Liver (tissue), 8 donors: ENCODE measurements at regions not wholly inside any gene's neighbourhood (a gene's known extent, or its start where the extent isn't known, plus 50 kb on each side); places are given as distances from the start of the nearest gene placed in this dataset.

ENCODE experiments used
- DNase-seq: peaks from one replicate; pipeline ENCODE4 v3.0.0-alpha.2; 2017; ENCODE audit warnings: low spot score
- H3K27ac ChIP-seq, 2 donors: one replicate each; pipeline ENCODE4 v1.7.0; 2013; ENCODE audit warnings: inconsistent platforms in 2 of 2, low read length in 2 of 2, control low read depth in 1 of 2, low read depth in 1 of 2, mild to moderate bottlenecking in 1 of 2
- H3K27me3 ChIP-seq, 4 donors: one replicate each; pipeline versions ENCODE4 v1.6.1 to v1.7.0; 2013; ENCODE audit warnings: low read length in 3 of 4, inconsistent platforms in 1 of 4, mild to moderate bottlenecking in 1 of 4, moderate library complexity in 1 of 4; ENCODE audit not compliant: control insufficient read depth in 4 of 4, insufficient read depth in 4 of 4
- H3K36me3 ChIP-seq, 4 donors: one replicate each; pipeline versions ENCODE4 v1.6.1 to v1.7.0; 2013; ENCODE audit warnings: low read length in 3 of 4, mild to moderate bottlenecking in 3 of 4, low read depth in 1 of 4, moderate library complexity in 1 of 4; ENCODE audit not compliant: control insufficient read depth in 4 of 4, insufficient read depth in 3 of 4
- H3K4me1 ChIP-seq, 4 donors: one replicate each; pipeline versions ENCODE4 v1.6.1 to v1.7.0; 2013; ENCODE audit warnings: low read length in 3 of 4, mild to moderate bottlenecking in 3 of 4, moderate library complexity in 1 of 4; ENCODE audit not compliant: control insufficient read depth in 4 of 4, insufficient read depth in 4 of 4
- H3K4me3 ChIP-seq, 3 donors: one replicate each; pipeline versions ENCODE4 v1.6.1 to v1.7.0; 2013; ENCODE audit warnings: low read length in 3 of 3, control low read depth in 1 of 3, low read depth in 1 of 3, mild to moderate bottlenecking in 1 of 3
- H3K9ac ChIP-seq, 2 donors: one replicate each; pipeline ENCODE4 v1.7.0; 2013; ENCODE audit warnings: low read length in 2 of 2, mild to moderate bottlenecking in 2 of 2, moderate library complexity in 2 of 2, control low read depth in 1 of 2, low read depth in 1 of 2
- H3K9me3 ChIP-seq, 4 donors: one replicate each; pipeline versions ENCODE4 v1.6.1 to v1.7.0; 2013; ENCODE audit warnings: low read length in 3 of 4; ENCODE audit not compliant: control insufficient read depth in 4 of 4
- EGR1 ChIP-seq, 2 donors: IDR thresholded peaks; 2 replicates each; pipeline ENCODE4 v1.6.1; 2016 to 2018; ENCODE audit warnings: antibody characterized with exemption in 2 of 2, low read depth in 2 of 2
- FOXA1 ChIP-seq: IDR thresholded peaks from 2 replicates; pipeline ENCODE4 v1.6.1; 2016; ENCODE audit warnings: antibody characterized with exemption
- FOXA2 ChIP-seq: IDR thresholded peaks from 2 replicates; pipeline ENCODE4 v1.6.1; 2016; ENCODE audit warnings: antibody characterized with exemption
- HNF4A ChIP-seq, 2 donors: conservative IDR thresholded peaks; 2 replicates each; pipeline ENCODE4 v1.6.1; 2016; ENCODE audit warnings: antibody characterized with exemption in 2 of 2, mild to moderate bottlenecking in 2 of 2
- NR2F2 ChIP-seq: IDR thresholded peaks from 2 replicates; pipeline ENCODE4 v1.6.1; 2016; ENCODE audit warnings: antibody characterized with exemption
- RAD21 ChIP-seq, 2 donors: IDR thresholded peaks; 2 replicates each; pipeline ENCODE4 v1.6.1; 2016; ENCODE audit warnings: antibody characterized with exemption in 2 of 2, mild to moderate bottlenecking in 2 of 2
- RXRA ChIP-seq, 2 donors: IDR thresholded peaks; 2 replicates each; pipeline ENCODE4 v1.6.1; 2017 to 2018; ENCODE audit warnings: antibody characterized with exemption in 2 of 2, mild to moderate bottlenecking in 1 of 2
- SP1 ChIP-seq: IDR thresholded peaks from 2 replicates; pipeline ENCODE4 v1.6.1; 2018; ENCODE audit warnings: antibody characterized with exemption, mild to moderate bottlenecking
- TAF1 ChIP-seq: conservative IDR thresholded peaks from 2 replicates; pipeline ENCODE4 v1.6.1; 2016; ENCODE audit warnings: antibody characterized with exemption, mild to moderate bottlenecking
- YY1 ChIP-seq: IDR thresholded peaks from 2 replicates; pipeline ENCODE4 v1.6.1; 2016; ENCODE audit warnings: antibody characterized with exemption, mild to moderate bottlenecking
- WGBS: extraction: QIAGEN DNeasy Blood & Tissue Kit; methylation state at CpG from one replicate; pipeline ENCODE4 v1.1.7; 2013; 5-methylcytosine and 5-hydroxymethylcytosine counted together
- TF ChIP-seq, protein P1 (sequence below): IDR thresholded peaks from 2 replicates; pipeline ENCODE4 v1.6.1; 2016; ENCODE audit warnings: antibody characterized with exemption
- TF ChIP-seq, protein P2 (sequence below): IDR thresholded peaks from 2 replicates; pipeline ENCODE4 v1.6.1; 2016; ENCODE audit warnings: antibody characterized with exemption, mild to moderate bottlenecking
- TF ChIP-seq, protein P3 (sequence below): fragments of 150-350 bp; IDR thresholded peaks from 2 replicates; pipeline ENCODE4 v1.5.1; 2017; ENCODE audit warnings: improper control_type of control experiment, low read depth, low read length; ENCODE audit not compliant: missing input control
- donor health status: healthy.
- donor health status: healthy.
- donor health status: healthy.
- donor health status: healthy.
- donor health status: healthy.

DNA sequence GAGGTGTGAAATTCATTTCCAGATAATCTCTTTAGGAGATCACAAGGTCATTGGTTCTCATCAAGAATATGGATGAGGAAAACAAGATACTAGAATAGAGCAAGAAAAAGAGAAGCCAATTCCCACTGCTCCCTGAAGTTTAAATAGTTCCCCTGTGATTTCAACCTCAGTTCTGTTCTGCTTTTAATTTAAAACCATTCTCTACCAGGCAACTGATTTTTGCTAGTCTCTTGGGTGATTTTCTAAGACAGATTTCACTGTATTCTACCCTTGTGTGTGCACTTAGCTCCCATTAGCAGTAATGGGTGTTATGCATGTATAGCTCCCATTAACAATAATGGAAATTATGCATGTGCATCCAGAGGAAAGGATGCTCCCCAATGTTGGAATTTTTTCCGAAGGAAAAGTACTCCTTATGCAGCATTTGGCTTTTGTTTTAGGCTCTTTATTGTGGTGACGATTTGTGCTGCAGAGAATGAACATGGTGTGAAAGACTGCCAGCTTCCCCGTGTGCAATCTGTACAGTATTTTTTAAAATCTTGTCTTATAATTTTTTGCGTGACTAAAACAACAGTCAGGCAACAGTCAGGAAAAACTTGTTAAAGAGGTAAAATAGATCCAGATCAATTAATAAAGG is 144.0 kb upstream of the ZRANB2 start:
- H3K9me3 ChIP-seq: no peaks in the 10 kb centered on the region
- WGBS: 83% methylated on average over 4 of the region's 4 CpGs
- H3K4me1 ChIP-seq: no peaks in the 10 kb centered on the region
- no peaks in the 10 kb centered on the region for H3K36me3 ChIP-seq
- H3K27me3 ChIP-seq: no peaks in the 10 kb centered on the region
- no peak overlapping the region for H3K4me3 ChIP-seq
- TF ChIP-seq HNF4A (conservative IDR thresholded peaks at IDR 0.05): no peak
- DNase-seq: no peak
- no peak overlapping the region for H3K9ac ChIP-seq
- no peak overlapping the region for H3K27ac ChIP-seq

DNA sequence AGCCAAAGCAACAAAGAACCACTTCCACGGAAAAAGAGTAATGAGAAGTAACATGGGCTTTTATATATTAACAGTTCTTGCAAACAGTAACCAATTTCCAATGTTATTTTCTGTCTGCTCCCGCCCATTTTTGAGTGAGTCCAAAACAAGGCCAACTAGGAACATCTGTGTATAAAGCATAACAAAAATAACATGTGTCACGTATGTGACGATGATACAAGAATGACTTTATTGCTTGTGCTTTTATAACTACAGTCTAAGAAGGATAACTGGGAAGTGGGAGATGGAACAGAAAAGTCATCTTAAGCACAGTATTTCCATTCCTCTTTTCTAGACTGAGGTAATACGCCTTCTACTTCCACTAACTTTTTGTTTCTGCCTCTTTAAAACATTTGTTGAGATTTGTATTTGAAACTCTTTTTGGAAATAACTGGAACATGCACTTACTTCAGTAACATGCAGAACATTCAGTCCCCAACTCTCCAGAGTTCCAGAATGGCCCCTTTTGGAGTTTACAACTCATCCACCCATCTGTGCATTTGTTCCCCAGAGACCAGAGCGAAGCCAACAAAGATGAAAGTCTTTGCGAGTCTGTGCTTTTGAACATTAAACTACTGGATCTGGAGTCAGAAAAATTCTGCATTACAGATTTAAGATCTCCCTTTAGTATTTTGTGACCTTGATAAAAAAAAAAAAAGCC is 143.0 kb upstream of the ZRANB2 start:
- DNase-seq: no peak
- Histone ChIP-seq H3K36me3 (no peaks in the 10 kb centered on the region), H3K27me3 (no peaks in the 10 kb centered on the region), H3K9me3 (no peaks in the 10 kb centered on the region), H3K27ac (no peak overlapping the region), H3K4me1 (no peaks in the 10 kb centered on the region), H3K9ac (no peak overlapping the region), H3K4me3 (no peak overlapping the region)
- WGBS: 86% methylated on average over 7 of the region's 7 CpGs
- TF ChIP-seq TAF1 (no peak), RXRA (IDR thresholded peaks at IDR 0.05) (no peak), FOXA2 (no peak), SP1 (no peak), EGR1 (IDR thresholded peaks at IDR 0.05; ENCODE audit: low read depth in 2 of 2) (no peak), RAD21 (IDR thresholded peaks at IDR 0.05) (no peak), NR2F2 (no peak), FOXA1 (no peak), YY1 (no peak)
- TF ChIP-seq, protein P1, sequence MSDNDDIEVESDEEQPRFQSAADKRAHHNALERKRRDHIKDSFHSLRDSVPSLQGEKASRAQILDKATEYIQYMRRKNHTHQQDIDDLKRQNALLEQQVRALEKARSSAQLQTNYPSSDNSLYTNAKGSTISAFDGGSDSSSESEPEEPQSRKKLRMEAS: no peak
- TF ChIP-seq, protein P2, sequence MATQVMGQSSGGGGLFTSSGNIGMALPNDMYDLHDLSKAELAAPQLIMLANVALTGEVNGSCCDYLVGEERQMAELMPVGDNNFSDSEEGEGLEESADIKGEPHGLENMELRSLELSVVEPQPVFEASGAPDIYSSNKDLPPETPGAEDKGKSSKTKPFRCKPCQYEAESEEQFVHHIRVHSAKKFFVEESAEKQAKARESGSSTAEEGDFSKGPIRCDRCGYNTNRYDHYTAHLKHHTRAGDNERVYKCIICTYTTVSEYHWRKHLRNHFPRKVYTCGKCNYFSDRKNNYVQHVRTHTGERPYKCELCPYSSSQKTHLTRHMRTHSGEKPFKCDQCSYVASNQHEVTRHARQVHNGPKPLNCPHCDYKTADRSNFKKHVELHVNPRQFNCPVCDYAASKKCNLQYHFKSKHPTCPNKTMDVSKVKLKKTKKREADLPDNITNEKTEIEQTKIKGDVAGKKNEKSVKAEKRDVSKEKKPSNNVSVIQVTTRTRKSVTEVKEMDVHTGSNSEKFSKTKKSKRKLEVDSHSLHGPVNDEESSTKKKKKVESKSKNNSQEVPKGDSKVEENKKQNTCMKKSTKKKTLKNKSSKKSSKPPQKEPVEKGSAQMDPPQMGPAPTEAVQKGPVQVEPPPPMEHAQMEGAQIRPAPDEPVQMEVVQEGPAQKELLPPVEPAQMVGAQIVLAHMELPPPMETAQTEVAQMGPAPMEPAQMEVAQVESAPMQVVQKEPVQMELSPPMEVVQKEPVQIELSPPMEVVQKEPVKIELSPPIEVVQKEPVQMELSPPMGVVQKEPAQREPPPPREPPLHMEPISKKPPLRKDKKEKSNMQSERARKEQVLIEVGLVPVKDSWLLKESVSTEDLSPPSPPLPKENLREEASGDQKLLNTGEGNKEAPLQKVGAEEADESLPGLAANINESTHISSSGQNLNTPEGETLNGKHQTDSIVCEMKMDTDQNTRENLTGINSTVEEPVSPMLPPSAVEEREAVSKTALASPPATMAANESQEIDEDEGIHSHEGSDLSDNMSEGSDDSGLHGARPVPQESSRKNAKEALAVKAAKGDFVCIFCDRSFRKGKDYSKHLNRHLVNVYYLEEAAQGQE: no peak
- TF ChIP-seq, protein P3, sequence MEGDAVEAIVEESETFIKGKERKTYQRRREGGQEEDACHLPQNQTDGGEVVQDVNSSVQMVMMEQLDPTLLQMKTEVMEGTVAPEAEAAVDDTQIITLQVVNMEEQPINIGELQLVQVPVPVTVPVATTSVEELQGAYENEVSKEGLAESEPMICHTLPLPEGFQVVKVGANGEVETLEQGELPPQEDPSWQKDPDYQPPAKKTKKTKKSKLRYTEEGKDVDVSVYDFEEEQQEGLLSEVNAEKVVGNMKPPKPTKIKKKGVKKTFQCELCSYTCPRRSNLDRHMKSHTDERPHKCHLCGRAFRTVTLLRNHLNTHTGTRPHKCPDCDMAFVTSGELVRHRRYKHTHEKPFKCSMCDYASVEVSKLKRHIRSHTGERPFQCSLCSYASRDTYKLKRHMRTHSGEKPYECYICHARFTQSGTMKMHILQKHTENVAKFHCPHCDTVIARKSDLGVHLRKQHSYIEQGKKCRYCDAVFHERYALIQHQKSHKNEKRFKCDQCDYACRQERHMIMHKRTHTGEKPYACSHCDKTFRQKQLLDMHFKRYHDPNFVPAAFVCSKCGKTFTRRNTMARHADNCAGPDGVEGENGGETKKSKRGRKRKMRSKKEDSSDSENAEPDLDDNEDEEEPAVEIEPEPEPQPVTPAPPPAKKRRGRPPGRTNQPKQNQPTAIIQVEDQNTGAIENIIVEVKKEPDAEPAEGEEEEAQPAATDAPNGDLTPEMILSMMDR: no peak
